Activated naive CD4-positive, alpha-beta T cell treated with anti-CD3 and anti-CD28 coated beads, Interleukin-2, amount 10 ng/mL, durations not matched to agents 7 days and 5 days (primary cell): ENCODE measurements at regions not wholly inside any gene's neighbourhood (a gene's known extent, or its start where the extent isn't known, plus 50 kb on each side); places are given as distances from the start of the nearest gene placed in this dataset.

Experiments used
- CTCF ChIA-PET: fragments of 350-600 bp; sonication (Branson Sonifier 250); formaldehyde crosslinking; loops from one replicate; lab custom pipeline; 2021; ENCODE audit warnings: antibody characterized with exemption; lab: Charles Lee
- DNase-seq: peaks from one replicate; pipeline ENCODE4 v3.0.0-alpha.2; 2020
- H3K27ac Mint-ChIP-seq: one replicate; pipeline ENCODE4 v1.8.0; 2021; ENCODE audit warnings: mild to moderate bottlenecking, moderate library complexity, mixed read lengths
- H3K27me3 Mint-ChIP-seq: one replicate; pipeline ENCODE4 v1.8.0; 2021; ENCODE audit warnings: mild to moderate bottlenecking, mixed read lengths
- H3K36me3 Mint-ChIP-seq: one replicate; pipeline ENCODE4 v1.8.0; 2021; ENCODE audit warnings: mixed read lengths
- H3K4me1 Mint-ChIP-seq: one replicate; pipeline ENCODE4 v1.8.0; 2021; ENCODE audit warnings: mixed read lengths
- H3K4me3 Mint-ChIP-seq: one replicate; pipeline ENCODE4 v1.8.0; 2021; ENCODE audit warnings: mild to moderate bottlenecking, moderate library complexity, mixed read lengths
- H3K9me3 Mint-ChIP-seq: one replicate; pipeline ENCODE4 v1.8.0; 2021; ENCODE audit warnings: mixed read lengths

- DNase-seq = no peak
- Mint-ChIP-seq H3K4me3 (no peak overlapping the region), H3K9me3 (no peaks in the 10 kb centered on the region), H3K27ac (no peak overlapping the region), H3K36me3 (no peaks in the 10 kb centered on the region), H3K27me3 (peaks cover 9% of the 10 kb centered on the region), H3K4me1 (peaks cover 1% of the 10 kb centered on the region)
- CTCF ChIA-PET = no interaction called here
These were observed 311.3 kb downstream of the MYCN start for GRCh38 chr2:16251511-16252225.

- no peak for DNase-seq
- no peaks in the 10 kb centered on the region for H3K9me3 Mint-ChIP-seq
- H3K4me1 Mint-ChIP-seq = no peaks in the 10 kb centered on the region
- CTCF ChIA-PET = no interaction called here
- H3K27me3 Mint-ChIP-seq = peaks cover 9% of the 10 kb centered on the region
- H3K4me3 Mint-ChIP-seq = no peak overlapping the region
- H3K27ac Mint-ChIP-seq = no peak overlapping the region
- no peaks in the 10 kb centered on the region for H3K36me3 Mint-ChIP-seq
These were observed 310.5 kb downstream of the MYCN start for GRCh38 chr2:16250886-16251285.

GRCh38 chr2:16250466-16250865 lies 310.1 kb downstream of the MYCN start:
- no peaks in the 10 kb centered on the region for H3K4me1 Mint-ChIP-seq
- H3K9me3 Mint-ChIP-seq = no peaks in the 10 kb centered on the region
- no peak overlapping the region for H3K27ac Mint-ChIP-seq
- DNase-seq = no peak
- CTCF ChIA-PET = no interaction called here
- H3K27me3 Mint-ChIP-seq = peaks cover 9% of the 10 kb centered on the region
- H3K36me3 Mint-ChIP-seq = no peaks in the 10 kb centered on the region
- H3K4me3 Mint-ChIP-seq = no peak overlapping the region

GRCh38 chr2:16250056-16250425 lies 309.7 kb downstream of the MYCN start:
- Mint-ChIP-seq H3K36me3 (no peaks in the 10 kb centered on the region), H3K27ac (no peak overlapping the region), H3K9me3 (no peaks in the 10 kb centered on the region), H3K4me1 (no peaks in the 10 kb centered on the region), H3K27me3 (peaks cover 9% of the 10 kb centered on the region), H3K4me3 (no peak overlapping the region)
- DNase-seq = no peak
- CTCF ChIA-PET = no interaction called here

GRCh38 chr2:16249246-16250055 lies 309.1 kb downstream of the MYCN start:
- H3K27ac Mint-ChIP-seq = no peak overlapping the region
- H3K36me3 Mint-ChIP-seq = no peaks in the 10 kb centered on the region
- H3K27me3 Mint-ChIP-seq = peaks cover 5% of the 10 kb centered on the region
- no peak overlapping the region for H3K4me3 Mint-ChIP-seq
- H3K9me3 Mint-ChIP-seq = no peaks in the 10 kb centered on the region
- no peaks in the 10 kb centered on the region for H3K4me1 Mint-ChIP-seq
- no peak for DNase-seq
- CTCF ChIA-PET = no interaction called here

GRCh38 chr2:16248571-16249105 lies 308.3 kb downstream of the MYCN start:
- CTCF ChIA-PET = interaction anchor here (0.6 kb wide), 1 partner anchor 237 kb away, joined by 3 read pairs; no protein-coding TSS in a partner anchor
- Mint-ChIP-seq H3K9me3 (no peaks in the 10 kb centered on the region), H3K4me1 (no peaks in the 10 kb centered on the region), H3K27me3 (peaks cover 5% of the 10 kb centered on the region), H3K36me3 (no peaks in the 10 kb centered on the region), H3K27ac (no peak overlapping the region), H3K4me3 (no peak overlapping the region)
- DNase-seq = no peak

GRCh38 chr2:16247326-16248122 lies 307.2 kb downstream of the MYCN start:
- H3K4me3 Mint-ChIP-seq = no peak overlapping the region
- no peak for DNase-seq
- H3K27me3 Mint-ChIP-seq = no peaks in the 10 kb centered on the region
- H3K9me3 Mint-ChIP-seq = no peaks in the 10 kb centered on the region
- no peaks in the 10 kb centered on the region for H3K4me1 Mint-ChIP-seq
- CTCF ChIA-PET = interaction anchor here (1.1 kb wide), 1 partner anchor 30 kb away, joined by 3 read pairs; no protein-coding TSS in a partner anchor
- no peaks in the 10 kb centered on the region for H3K36me3 Mint-ChIP-seq
- H3K27ac Mint-ChIP-seq = no peak overlapping the region

- Mint-ChIP-seq H3K27me3 (peaks cover under 1% of the 10 kb centered on the region), H3K36me3 (no peaks in the 10 kb centered on the region), H3K4me3 (no peak overlapping the region), H3K9me3 (no peaks in the 10 kb centered on the region), H3K27ac (no peak overlapping the region), H3K4me1 (no peaks in the 10 kb centered on the region)
- DNase-seq = no peak
- CTCF ChIA-PET = interaction anchor here (1.1 kb wide), 1 partner anchor 30 kb away, joined by 3 read pairs; no protein-coding TSS in a partner anchor
These were observed 306.6 kb downstream of the MYCN start for GRCh38 chr2:16246911-16247310.

- no peak for DNase-seq
- no peaks in the 10 kb centered on the region for H3K36me3 Mint-ChIP-seq
- H3K9me3 Mint-ChIP-seq = no peaks in the 10 kb centered on the region
- peaks cover 4% of the 10 kb centered on the region for H3K27me3 Mint-ChIP-seq
- H3K4me3 Mint-ChIP-seq = no peak overlapping the region
- no peaks in the 10 kb centered on the region for H3K4me1 Mint-ChIP-seq
- CTCF ChIA-PET = interaction anchor here (1.1 kb wide), 1 partner anchor 29 kb away, joined by 3 read pairs; no protein-coding TSS in a partner anchor
- no peak overlapping the region for H3K27ac Mint-ChIP-seq
These were observed 306.0 kb downstream of the MYCN start for GRCh38 chr2:16246281-16246850.

- no peak overlapping the region for H3K4me3 Mint-ChIP-seq
- H3K4me1 Mint-ChIP-seq = no peaks in the 10 kb centered on the region
- H3K36me3 Mint-ChIP-seq = no peaks in the 10 kb centered on the region
- CTCF ChIA-PET = no interaction called here
- H3K27ac Mint-ChIP-seq = no peak overlapping the region
- peaks cover 4% of the 10 kb centered on the region for H3K27me3 Mint-ChIP-seq
- no peak for DNase-seq
- no peaks in the 10 kb centered on the region for H3K9me3 Mint-ChIP-seq
These were observed 305.2 kb downstream of the MYCN start for GRCh38 chr2:16245481-16246054.

- DNase-seq = no peak
- no peak overlapping the region for H3K27ac Mint-ChIP-seq
- H3K27me3 Mint-ChIP-seq = peaks cover 4% of the 10 kb centered on the region
- CTCF ChIA-PET = no interaction called here
- no peaks in the 10 kb centered on the region for H3K36me3 Mint-ChIP-seq
- no peaks in the 10 kb centered on the region for H3K9me3 Mint-ChIP-seq
- H3K4me3 Mint-ChIP-seq = no peak overlapping the region
- H3K4me1 Mint-ChIP-seq = no peaks in the 10 kb centered on the region
These were observed 304.6 kb downstream of the MYCN start for GRCh38 chr2:16244966-16245320.

- Mint-ChIP-seq H3K27ac (no peak overlapping the region), H3K4me3 (no peak overlapping the region), H3K9me3 (no peaks in the 10 kb centered on the region), H3K4me1 (no peaks in the 10 kb centered on the region), H3K27me3 (peaks cover 6% of the 10 kb centered on the region), H3K36me3 (no peaks in the 10 kb centered on the region)
- DNase-seq = no peak
- CTCF ChIA-PET = interaction anchor here (0.6 kb wide), 1 partner anchor 24 kb away, joined by 3 read pairs; no protein-coding TSS in a partner anchor
These were observed 304.0 kb downstream of the MYCN start for GRCh38 chr2:16244153-16244965.
